Right renal pelvis (tissue), 4 donors: ENCODE measurements at regions not wholly inside any gene's neighbourhood (a gene's known extent, or its start where the extent isn't known, plus 50 kb on each side); places are given as distances from the start of the nearest gene placed in this dataset.

ENCODE experiments used
- DNase-seq, 4 donors: peaks; one replicate each; pipeline ENCODE4 v3.0.0-alpha.2; 2013; ENCODE audit warnings: low read depth in 4 of 4, low spot score in 3 of 4, missing footprints in 1 of 4

DNA sequence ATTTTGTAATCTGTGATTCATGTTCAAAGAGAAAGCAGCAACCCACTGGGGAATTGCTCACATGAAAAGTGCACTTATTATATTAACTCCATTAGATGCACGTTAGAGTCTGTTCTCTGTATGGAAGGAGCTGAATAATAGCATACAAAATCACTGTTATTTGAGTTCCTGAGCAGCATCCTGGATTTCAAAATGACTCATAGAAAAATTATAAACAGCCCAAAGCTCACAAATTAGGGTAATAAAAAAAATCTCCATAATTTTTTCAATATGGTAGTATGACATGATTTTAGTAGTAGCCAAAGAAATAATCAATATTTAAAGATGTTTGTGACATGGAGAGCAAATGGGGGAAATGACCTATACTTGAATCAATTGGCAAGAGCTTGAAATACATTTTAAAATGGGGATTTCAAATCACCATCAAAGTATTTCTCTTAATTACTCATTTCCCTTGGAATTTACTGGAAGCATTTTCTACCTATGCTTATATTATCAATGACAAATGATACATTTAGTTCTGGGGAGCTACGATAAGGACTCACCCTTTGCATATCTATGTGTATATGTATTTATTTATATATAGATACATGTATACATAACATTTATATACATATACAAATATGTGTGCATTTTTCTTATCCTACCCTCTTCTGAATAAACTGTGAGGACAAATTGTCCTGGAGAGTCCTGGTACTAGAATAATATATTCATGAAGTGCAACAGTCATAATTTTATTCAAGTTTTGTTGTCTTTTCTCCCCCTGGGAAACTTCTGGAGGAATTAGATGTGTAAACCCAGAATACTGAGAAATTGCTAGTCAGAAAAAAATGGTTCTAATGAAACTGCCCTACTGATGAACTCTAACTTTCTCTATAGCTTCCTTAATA is 116.3 kb downstream of the RPL22L1 start:
- no peak for DNase-seq

DNA sequence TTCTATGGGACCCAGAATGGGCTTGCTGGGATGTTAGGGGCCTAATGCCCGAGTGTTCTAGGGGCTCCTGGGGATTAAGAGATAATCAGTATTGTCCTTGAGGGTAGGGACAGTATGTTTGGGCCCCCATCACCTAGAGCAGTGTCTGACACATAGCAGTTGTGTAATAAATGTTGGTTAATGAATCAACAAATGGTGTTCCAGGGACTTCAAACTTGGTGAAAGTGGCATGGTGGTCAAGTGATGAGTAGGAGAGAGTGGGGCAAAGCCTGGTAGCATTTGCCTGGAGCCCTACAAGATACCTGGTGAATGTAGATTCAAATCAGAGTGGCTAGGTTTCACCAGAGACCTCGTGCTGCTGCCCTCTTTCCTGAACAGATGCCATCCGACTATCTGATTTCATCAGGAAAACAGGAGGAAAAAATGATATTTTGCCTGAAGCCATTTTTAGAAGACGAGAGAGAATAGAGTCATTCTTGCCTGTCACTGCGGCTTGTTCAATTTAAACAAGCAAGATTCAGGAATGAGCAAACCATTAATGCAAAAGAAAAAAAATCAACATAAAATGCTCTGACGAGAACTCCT is 117.3 kb downstream of the RPL22L1 start:
- DNase-seq = no peak

DNA sequence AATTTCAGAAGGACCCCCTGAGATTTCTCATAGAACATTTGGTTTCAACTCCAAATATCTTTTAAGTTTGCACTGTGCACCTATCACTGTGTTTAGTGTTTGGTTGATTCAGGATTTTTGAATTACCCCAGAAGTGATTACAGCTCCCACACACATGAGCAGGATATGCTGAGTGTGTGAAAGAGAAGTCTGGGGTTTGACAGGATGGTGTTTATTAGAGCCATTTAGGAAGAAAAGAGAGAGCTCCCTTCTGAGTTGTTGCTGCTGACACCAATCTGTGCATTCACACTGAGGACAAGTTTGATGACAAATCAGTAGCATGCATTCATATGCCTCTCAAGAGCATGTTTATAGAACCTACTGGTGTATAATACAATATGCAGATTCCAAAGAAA is 118.1 kb downstream of the RPL22L1 start:
- DNase-seq = no peak

DNA sequence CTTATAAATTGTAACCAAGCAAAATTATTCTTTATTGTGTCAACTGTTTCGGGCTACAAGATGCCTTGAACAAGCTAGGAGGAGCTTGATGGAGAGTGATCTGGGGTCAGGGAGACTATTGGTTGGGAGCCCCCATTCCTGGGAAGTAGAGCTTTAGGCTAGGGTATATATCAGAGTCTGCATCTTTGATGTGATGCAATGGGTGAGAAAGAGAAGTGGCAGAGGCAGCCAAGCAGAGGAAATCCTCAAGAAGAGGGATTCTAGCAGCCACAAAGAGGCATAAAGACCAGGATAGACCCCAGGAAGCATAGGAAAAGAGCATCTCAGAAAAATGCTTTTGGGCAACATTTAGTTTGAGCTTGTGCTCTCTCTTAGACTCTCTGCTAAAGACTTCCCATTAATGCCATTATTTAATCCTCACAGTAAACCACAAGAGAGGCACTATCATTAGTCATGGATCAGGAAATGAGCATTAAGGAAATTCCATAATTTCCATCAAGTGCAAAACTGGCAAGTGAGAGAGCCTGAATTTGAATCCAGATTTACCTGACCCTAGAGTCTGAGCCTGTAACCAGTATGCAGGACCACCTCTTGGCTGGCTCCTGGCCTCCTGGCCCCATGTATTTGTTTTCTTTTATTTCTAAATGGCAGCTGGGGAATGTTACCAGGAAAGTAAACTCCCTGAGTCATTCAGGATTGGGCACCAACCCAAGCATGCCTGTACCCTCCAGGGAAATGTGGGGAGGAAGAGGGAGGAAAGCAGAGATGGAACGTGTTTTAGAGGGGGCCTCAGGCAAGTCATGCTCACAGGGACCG is 118.7 kb downstream of the RPL22L1 start:
- DNase-seq = no peak

DNA sequence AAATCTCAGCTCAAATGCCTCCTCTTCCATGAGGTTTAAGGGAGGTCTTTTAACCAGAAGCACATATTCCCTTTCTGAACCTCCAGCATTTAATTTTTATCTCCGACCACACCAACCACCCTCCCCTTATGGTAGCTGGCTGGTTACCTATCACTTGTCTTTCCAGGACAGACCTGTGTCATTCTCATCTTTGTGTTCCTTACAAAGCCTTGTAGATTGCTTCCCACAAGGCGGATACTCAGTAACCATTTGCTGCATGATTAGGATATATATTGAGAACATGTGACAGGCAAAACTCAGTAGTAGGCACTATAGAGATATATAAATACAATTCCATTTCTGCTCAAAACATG is 119.5 kb downstream of the RPL22L1 start:
- DNase-seq = no peak

DNA sequence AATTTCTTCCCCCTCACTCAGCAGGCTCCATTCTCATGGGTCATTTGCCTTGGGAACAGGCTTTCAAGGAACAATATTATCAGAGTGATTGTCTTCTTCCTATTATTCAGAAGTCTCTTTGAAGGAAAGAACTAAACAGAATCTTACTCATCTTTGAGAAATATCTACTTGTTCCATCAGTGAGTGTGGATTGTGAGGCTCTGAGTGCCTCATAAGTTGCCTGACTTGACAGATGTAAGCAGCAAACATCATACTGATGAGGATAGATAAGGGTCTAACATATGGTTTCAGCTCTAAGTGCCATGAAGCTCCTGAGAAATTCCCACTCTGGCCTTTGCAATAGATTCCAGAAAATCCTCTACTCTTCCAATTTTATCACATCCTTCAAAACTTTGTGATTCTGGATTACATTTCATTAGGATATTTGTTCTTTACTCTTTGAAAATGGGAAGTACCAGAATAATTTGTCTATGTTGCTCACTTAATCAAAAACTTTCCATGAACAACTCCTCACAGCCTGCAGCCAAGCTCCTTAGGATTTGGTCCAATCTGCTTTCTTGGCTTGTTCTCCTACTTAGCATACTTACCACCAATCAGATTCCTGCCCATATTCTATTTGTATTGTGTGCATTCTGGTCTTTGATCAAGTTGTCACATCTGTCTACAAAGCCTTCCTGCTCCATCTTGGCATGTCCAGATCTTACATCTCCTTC is 120.1 kb downstream of the RPL22L1 start:
- no peak for DNase-seq

DNA sequence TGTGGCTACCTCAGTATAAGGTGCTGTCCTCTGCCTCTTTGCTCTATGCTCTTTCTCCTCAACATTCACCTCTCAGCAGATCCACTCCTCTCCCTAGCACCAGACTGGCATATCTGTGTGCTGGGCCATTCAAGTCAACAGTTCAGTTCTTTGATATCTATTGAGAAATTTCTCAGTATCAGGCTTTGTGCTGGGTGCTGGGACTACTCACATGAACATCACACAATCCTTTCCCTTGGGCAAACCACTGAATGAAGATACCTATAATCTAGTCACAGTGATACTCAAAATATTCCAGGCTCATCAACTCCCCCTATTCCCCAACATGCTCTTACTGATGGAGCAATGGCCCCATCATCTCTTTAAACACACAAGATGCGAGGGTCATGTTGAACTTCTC is 120.8 kb downstream of the RPL22L1 start:
- no peak for DNase-seq

DNA sequence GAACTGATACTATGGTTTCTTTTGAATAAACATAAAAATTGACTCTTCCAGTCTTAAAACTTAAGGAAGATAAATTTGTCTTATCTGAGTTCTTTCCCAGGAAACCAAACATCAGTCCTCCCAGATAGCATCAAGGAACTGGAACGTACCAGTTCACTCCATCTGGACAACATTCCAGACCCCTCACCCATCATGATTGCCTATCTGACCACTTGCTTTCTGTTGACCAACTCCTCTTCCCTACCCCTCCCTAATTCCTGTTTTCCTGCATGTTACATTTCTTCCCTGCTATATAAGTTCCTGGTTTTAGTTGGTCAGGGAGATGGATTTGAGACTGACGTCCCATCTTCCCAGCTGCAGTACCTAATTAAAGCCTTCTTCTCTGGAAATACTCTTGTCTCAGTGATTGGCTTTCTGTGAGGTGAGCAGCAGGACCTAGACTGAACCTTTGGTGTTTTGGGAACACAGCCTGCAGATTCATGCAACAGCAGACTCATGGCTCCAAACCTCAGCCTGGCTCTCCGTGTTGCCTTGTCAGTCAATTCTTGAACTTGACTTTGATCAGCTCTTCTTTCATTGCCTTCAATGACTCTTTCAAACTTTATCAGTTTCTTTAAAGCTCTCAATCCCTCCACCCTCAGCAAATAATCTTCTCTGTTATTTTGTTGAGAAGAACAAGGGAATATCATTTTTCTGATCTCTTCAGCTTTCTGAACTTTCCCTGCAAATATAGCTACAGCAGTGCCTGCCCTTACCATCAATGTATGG is 123.6 kb downstream of the RPL22L1 start:
- no peak for DNase-seq

DNA sequence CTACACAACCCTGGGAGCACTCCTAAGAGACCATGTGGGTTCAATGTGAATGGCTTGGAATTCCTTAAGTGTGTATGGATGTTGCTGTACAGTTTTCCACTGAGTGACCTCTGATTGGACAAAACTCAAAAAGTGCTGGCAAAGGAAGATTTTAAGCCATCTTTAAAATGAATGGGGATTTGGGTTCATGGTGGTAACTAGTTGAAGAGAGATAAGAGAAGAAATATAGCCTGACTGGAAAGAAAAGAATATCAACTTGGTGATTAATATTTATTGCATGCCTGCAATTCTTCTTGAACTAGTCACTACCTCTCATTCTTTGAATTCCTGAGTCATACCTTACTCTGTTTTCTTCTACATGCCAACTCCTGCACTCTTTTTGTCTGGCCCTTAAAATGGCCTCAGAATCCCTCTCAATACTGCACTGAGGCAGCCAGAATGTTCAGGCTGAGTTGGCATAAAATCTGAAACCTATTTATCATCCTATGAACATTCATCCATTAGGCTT is 124.7 kb downstream of the RPL22L1 start:
- no peak for DNase-seq

DNA sequence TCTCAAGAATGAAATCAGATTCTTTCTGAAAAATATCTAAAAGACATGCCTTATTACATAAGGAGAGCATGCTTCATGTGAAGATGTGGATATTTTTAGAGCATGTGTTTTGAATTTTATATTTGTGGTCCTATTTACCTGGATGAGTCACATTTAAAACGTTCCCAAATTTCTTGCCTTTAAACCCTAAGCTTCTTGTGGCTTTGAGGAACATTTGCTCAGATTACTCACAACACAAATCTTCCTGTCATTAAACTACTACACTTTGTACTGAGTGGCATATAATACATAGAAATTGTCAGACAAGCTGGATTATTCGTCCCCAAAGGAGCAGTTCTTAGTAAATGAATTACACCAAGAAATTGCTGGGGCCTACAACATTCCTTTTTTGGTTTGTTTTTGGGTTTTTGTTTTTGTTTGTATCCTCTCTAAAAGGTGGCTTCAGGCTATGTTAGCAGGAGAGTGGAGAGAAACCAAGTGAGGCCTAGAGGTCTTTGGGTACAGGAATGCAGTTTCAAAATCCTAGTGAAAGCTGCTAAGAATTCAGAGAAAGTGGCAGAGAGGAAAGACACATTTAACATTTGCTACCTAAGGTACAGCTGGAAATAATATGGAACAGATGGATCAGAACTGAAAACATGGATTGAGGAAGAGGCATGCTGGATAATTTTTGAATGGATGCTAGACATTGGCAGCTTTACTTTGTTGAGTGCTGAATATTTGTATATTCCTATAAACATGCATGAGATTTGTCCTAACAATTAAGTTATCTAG is 128.1 kb downstream of the RPL22L1 start:
- no peak for DNase-seq

DNA sequence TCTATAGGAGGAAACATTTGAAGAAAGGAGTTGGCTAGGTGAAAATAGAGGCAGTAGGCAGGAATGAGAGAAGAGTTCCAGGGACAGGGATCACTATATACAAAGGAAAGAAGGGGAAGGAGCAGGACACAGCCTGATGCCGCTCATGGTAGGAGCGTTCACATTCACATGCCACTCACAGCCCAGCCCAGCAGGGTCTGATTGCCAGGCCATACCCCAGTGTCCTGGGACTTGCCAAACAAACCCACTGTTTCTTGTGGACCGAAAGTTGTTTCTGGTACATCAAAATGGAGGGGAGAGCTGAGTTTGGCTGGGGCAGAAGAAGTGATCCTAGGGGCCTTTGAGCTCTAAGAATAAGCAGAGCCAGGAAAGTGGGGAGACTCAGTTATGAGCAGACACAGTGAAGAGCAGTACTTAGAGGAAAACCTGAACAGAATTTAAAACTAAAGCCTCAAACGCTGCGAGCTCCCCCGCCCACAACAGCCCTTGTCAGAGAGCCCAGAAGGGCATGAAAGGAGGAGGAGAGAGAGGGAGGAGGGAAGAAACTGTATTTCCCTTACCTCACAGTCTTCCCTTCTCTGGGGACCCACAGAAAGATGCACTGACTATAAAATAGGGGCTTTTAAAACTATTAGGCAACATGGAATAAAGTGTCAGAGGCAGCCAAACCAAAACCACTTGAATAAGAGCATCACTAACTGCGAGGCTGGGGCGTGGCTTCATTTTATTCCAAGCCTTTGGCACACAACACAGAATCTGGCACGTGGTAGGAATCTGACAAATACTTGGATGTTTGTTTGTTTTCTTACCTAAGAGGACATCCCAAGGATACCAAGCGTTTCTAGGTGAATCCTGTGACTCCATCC is 129.0 kb downstream of the RPL22L1 start:
- no peak for DNase-seq

DNA sequence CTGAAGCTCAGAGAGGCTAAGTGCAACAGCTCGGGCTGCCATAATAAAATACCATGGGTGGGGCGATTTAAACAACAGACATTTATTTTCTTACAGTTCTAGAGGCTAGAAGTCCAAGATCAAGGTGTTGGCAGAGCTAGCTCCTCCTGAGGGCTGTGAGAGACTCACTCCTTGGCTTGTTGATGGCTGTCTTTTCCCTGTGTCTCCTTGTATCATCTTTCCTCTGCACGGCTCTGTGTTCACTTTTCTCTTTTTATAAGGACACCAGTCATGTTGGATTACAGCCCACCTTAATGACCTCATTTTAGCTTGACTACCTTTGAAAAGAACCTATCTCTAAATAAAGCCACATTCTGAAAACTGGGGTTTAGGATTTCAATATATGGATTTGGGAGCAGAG is 129.7 kb downstream of the RPL22L1 start:
- no peak for DNase-seq

DNA sequence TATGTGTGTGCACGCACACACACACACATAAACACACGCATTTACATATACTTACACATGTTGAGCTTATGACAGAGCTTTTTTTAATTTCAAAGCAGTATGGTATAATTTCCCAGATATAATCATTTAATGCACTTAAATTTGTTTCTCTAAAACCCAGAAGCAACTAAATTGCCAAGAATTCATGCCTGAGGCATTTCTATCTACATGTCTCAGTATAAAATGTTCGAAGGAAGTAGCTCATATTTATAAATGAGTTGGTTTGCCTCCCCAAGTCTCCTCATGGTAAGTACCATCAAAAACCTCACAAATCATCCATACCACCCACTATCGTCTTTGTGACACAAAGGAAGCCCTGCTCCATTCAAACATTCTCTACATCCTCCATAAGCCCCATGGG is 130.6 kb downstream of the RPL22L1 start:
- DNase-seq = no peak

DNA sequence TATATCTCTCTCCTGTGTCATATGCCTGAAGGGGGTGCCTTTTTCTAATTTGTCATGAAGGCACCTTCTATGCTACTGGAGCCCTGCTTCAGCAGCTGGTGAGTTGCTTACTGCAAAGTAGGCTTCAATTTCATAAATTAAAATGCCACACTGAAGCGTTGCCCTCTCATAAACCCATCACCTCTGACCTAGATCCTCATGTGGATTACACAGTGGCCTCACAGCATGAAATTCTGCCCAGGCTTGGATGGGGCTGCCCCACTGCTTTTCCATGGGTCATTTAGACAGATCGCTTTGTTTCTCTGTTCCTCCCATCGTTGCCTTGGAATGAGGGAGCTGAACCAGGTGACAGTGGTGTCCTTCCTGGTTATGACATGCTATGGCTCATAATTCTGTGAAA is 131.2 kb downstream of the RPL22L1 start:
- DNase-seq = no peak

DNA sequence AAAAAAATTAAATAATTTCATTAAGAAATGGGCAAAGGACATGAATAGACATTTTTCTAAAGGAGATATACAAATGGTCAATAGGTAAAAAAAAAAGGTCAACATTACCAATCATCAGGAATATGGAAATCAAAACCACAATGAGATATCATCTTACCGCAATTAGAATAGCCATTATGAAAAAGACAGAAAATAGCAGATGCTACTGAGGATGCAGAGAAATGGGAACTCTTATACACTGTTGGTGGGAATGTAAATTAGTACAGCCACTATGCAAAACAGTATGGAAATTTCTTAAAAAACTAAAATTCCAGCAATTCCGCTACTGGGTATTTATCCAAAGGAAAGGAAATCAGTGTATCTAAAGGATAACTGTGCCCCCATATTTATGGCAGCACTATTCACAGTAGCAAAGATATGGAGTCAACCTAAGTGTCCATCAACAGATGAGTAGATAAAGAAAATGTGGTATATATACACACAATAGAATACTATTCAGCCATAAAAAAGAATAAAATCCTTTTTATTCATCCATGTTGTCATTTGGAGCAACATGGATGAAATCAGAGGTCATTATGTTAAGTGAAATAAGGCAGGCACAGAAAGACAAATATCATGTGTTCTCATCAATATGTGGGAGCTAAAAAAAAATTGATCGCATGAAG is 132.4 kb downstream of the RPL22L1 start:
- DNase-seq = no peak

DNA sequence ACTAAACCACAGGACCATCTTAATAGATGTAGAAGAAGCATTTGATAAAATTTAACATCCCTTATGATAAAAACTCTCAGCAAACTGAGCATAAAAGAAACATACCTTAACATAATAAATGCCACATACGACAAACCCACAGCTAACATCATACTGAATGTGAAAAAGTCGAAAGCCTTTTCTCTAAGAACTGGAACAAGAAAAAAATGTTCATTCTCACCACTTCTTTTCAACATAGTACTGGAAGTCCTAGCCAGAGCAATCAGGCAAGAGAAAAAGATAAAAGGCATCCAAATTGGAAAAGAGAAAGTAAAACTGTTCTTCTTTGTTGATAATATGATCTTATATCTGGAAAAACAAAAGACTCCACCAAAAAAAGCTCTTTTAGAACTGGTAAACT is 134.2 kb downstream of the RPL22L1 start:
- no peak for DNase-seq

DNA sequence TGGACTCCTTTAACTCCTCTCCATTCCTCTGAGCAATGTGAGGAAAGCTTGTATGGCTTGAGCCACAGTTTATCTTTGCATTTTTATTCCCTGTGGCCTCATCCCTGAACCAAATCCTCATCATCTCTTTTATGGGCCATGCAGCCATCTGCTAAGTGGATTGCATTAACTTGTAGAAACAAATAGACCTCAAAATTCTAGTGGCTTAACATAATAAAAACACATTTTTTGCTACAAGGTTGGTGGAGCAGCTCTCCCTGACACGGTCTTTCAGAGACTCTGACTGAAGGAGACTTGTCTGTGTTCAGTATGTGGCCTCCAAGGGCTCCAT is 135.3 kb downstream of the RPL22L1 start:
- DNase-seq = no peak
